B cell (primary cell): ENCODE measurements at regions not wholly inside any gene's neighbourhood (a gene's known extent, or its start where the extent isn't known, plus 50 kb on each side); places are given as distances from the start of the nearest gene placed in this dataset.

Experiments
- CTCF ChIP-seq: fragments of 200-600 bp; IDR thresholded peaks from one replicate; pipeline ENCODE4 v1.8.0; 2022; ENCODE audit warnings: antibody characterized with exemption, mild to moderate bottlenecking
- EZH2 ChIP-seq: IDR thresholded peaks from 2 replicates; pipeline ENCODE4 v1.6.1; 2012; ENCODE audit warnings: borderline replicate concordance, low read depth, mild to moderate bottlenecking, moderate library complexity, low read length; ENCODE audit not compliant: insufficient read depth, poor library complexity, severe bottlenecking

GRCh38 chr10:29106287-29106686 is 182.6 kb upstream of the LYZL1 start:
- TF ChIP-seq EZH2 (no peak), CTCF (no peak)
